ENCODE measurements at regions not wholly inside any gene's neighbourhood (a gene's known extent, or its start where the extent isn't known, plus 50 kb on each side); places are given as distances from the start of the nearest gene placed in this dataset.

DNA sequence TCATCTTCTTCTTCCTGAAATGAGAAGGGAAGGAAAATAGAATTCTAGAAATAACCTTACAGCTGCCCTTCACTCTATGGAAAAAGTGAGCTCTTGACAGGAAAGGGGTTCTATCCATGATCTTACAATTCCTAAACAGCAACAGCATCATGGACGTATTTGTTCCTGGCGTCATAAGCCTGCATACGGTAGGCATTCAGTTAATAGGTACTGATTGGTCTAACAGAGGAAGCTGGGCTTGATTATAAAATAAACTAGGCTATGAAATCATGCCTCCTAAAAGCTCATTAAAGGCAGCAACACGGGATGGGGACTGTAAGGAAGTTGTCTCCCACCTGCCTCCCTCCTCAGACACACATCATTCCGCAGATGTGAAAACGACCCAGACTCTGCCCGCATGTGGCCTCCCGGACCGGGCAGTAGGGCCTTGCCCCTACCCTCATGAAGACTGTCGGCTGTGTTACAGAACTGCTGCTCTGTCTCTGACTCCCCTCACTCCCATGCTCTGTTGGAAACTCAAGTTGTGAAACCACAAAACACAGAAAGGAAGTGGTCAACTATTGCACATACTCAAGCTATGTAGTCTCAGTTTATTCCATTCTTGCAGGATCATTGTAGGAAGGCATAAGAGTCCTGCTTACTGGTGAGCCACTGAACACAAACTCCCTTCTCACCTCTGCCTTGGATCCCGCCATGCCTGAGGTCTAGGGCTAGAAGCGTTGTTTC lies 129.8 kb downstream of the DLEU7 start:
- peaks cover 2% of the 10 kb centered on the region for H3K36me3 Mint-ChIP-seq
- ATAC-seq (ENCODE audit: low read depth) (peak; percentile 96), DNase-seq (peak; percentile 50)
- peak overlapping the region; percentile 78 for H3K27ac Mint-ChIP-seq
- peaks cover 14% of the 10 kb centered on the region for H3K27me3 Mint-ChIP-seq
- POLR2A ChIA-PET, result interaction anchor here (0.5 to 2.9 kb wide), 3 partner anchors 19 to 198 kb away, joined by 3 to 11 read pairs (median 4); no protein-coding TSS in a partner anchor
- no peaks in the 10 kb centered on the region for H3K9me3 Mint-ChIP-seq
- peak overlapping the region; percentile 67 for H3K4me3 Mint-ChIP-seq
- H3K4me1 Mint-ChIP-seq, result peaks cover 25% of the 10 kb centered on the region

- H3K9me3 Mint-ChIP-seq, result no peaks in the 10 kb centered on the region
- peaks cover 14% of the 10 kb centered on the region for H3K27me3 Mint-ChIP-seq
- DNase-seq (no peak), ATAC-seq (ENCODE audit: low read depth) (no peak)
- H3K4me1 Mint-ChIP-seq, result peaks cover 25% of the 10 kb centered on the region
- no peak overlapping the region for H3K27ac Mint-ChIP-seq
- H3K4me3 Mint-ChIP-seq, result no peak overlapping the region
- POLR2A ChIA-PET, result interaction anchor here (0.9 to 2.9 kb wide), 3 partner anchors 18 to 589 kb away, joined by 3 to 11 read pairs (median 4); no protein-coding TSS in a partner anchor
- peaks cover 5% of the 10 kb centered on the region for H3K36me3 Mint-ChIP-seq
Measured at GRCh38 chr13:50714891-50715290, 128.6 kb downstream of the DLEU7 start.

- H3K4me1 Mint-ChIP-seq, result peaks cover 25% of the 10 kb centered on the region
- ATAC-seq (ENCODE audit: low read depth) (no peak), DNase-seq (no peak)
- H3K4me3 Mint-ChIP-seq, result peak overlapping the region; percentile 41
- no peak overlapping the region for H3K27ac Mint-ChIP-seq
- H3K9me3 Mint-ChIP-seq, result no peaks in the 10 kb centered on the region
- POLR2A ChIA-PET, result interaction anchor here (2.9 kb wide), 1 partner anchor 196 kb away, joined by 11 read pairs; no protein-coding TSS in a partner anchor
- H3K36me3 Mint-ChIP-seq, result peaks cover 5% of the 10 kb centered on the region
- H3K27me3 Mint-ChIP-seq, result peaks cover 14% of the 10 kb centered on the region
Measured at GRCh38 chr13:50715402-50716146, 127.9 kb downstream of the DLEU7 start.

DNA sequence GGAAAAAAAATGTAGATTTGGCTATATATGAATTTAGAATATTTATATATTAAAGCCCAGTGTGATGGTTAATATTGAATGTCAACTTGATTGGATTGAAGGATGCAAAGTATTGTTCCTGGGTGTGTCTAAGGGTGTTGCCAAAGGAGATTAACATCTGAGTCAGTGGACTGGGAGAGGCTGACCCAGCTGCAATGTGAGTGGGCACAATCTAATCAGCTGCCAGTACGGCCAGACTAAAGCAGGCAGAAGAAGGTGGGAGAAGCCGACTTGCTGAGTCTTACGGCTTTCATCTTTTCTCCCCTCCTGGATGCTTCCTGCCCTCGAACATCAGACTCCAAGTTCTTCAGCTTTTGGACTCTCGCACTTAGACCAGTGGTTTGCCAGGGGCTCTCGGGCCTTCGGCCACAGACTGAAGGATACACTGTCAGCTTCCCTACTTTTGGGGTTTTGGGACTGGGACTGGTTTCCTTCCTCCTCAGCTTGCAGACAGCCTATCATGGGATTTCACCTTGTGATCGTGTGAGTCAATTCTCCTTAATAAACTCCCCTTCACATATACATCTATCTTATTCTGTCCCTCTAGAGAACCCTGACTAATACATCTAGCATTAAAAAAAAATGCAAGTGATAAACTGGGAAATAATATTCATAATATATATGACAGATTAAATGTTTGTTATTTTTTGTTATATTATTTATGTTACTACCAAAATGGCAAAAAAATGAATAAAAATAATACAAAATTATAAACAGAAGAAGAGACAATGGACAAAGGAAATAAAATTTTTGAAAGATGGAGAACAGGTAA lies 122.4 kb downstream of the DLEU7 start:
- Mint-ChIP-seq H3K36me3 (peaks cover 6% of the 10 kb centered on the region), H3K4me3 (no peak overlapping the region), H3K27ac (no peak overlapping the region), H3K9me3 (no peaks in the 10 kb centered on the region), H3K27me3 (peaks cover 9% of the 10 kb centered on the region), H3K4me1 (peaks cover 4% of the 10 kb centered on the region)
- POLR2A ChIA-PET, result no interaction called here
- DNase-seq (no peak), ATAC-seq (ENCODE audit: low read depth) (no peak)

GRCh38 chr13:50721672-50721992 lies 121.9 kb downstream of the DLEU7 start:
- POLR2A ChIA-PET, result no interaction called here
- Mint-ChIP-seq H3K4me3 (no peak overlapping the region), H3K4me1 (peaks cover 4% of the 10 kb centered on the region), H3K27ac (no peak overlapping the region), H3K36me3 (peaks cover 6% of the 10 kb centered on the region), H3K27me3 (peaks cover 9% of the 10 kb centered on the region), H3K9me3 (no peaks in the 10 kb centered on the region)
- ATAC-seq (ENCODE audit: low read depth), result no peak
- no peak for DNase-seq

DNA sequence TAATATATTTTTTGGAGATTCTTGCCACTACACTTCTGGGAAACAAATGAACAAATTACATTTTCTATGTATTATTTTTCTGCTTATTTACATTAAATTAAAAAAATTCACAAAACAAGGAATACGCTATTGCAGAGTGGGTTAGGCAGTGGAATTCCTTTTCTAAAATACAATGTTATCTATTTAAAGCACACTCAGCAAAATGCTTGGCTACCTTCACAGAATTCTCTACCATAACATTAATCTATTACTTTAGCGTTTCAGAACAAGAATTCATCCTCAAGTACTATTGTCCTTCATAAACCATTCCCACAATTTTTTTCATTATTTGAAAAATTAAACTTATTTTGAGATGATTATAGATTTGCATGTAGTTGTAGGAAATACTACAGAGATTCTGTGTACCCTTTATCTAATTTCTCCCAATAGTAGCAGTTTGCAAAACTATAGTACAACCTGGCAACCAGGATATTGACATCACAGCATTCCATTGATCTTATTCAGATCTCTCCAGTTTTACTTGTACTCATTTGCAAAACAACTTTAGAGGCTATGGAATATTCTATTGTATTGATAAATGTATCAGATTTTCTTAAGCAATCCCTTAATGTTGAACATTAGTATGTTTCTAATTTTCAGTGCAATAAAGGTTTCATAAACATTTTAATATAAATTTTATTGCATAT lies 120.9 kb downstream of the DLEU7 start:
- POLR2A ChIA-PET, result no interaction called here
- Mint-ChIP-seq H3K9me3 (no peaks in the 10 kb centered on the region), H3K27me3 (peaks cover 7% of the 10 kb centered on the region), H3K36me3 (peaks cover 6% of the 10 kb centered on the region), H3K27ac (no peak overlapping the region), H3K4me1 (peaks cover 4% of the 10 kb centered on the region), H3K4me3 (no peak overlapping the region)
- DNase-seq (no peak), ATAC-seq (ENCODE audit: low read depth) (no peak)

DNA sequence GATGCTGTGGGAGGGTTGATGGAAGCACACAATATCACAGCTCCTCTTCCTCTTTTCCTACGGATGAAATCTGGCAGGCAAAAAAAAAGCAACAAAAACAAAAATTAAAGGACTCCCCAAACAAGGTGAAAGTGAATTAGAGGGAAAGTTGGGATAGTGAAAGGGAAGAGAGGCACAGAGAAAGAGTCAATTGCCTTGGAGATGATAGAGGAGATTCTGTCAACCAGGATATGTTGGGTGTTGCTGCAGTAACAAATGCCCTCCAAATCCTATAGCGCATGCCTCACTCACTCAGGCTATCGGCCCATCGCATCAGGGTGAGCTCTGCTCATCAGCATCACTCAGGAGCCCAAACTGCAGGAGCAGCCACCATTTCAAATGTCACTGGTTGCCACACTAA lies 119.1 kb downstream of the DLEU7 start:
- Mint-ChIP-seq H3K9me3 (peaks cover 3% of the 10 kb centered on the region), H3K4me1 (peaks cover 4% of the 10 kb centered on the region), H3K27me3 (peaks cover 7% of the 10 kb centered on the region), H3K27ac (no peak overlapping the region), H3K36me3 (peaks cover 4% of the 10 kb centered on the region), H3K4me3 (no peak overlapping the region)
- ATAC-seq (ENCODE audit: low read depth), result no peak
- POLR2A ChIA-PET, result no interaction called here
- no peak for DNase-seq

- Mint-ChIP-seq H3K4me1 (peaks cover 4% of the 10 kb centered on the region), H3K27ac (no peak overlapping the region), H3K4me3 (no peak overlapping the region), H3K36me3 (peaks cover 4% of the 10 kb centered on the region), H3K9me3 (peaks cover 3% of the 10 kb centered on the region), H3K27me3 (peaks cover 7% of the 10 kb centered on the region)
- no peak for DNase-seq
- POLR2A ChIA-PET, result no interaction called here
- no peak for ATAC-seq (ENCODE audit: low read depth)
Measured at GRCh38 chr13:50724913-50725312, 118.6 kb downstream of the DLEU7 start.

- Mint-ChIP-seq H3K4me1 (peaks cover 5% of the 10 kb centered on the region), H3K27ac (no peak overlapping the region), H3K4me3 (no peak overlapping the region), H3K36me3 (peaks cover 13% of the 10 kb centered on the region), H3K9me3 (peaks cover 8% of the 10 kb centered on the region), H3K27me3 (peaks cover 7% of the 10 kb centered on the region)
- ATAC-seq (ENCODE audit: low read depth) (no peak), DNase-seq (no peak)
- POLR2A ChIA-PET, result no interaction called here
Measured at GRCh38 chr13:50726164-50726563, 117.3 kb downstream of the DLEU7 start.

GRCh38 chr13:50729177-50729576 lies 114.3 kb downstream of the DLEU7 start:
- POLR2A ChIA-PET, result no interaction called here
- peaks cover 9% of the 10 kb centered on the region for H3K9me3 Mint-ChIP-seq
- H3K27ac Mint-ChIP-seq, result no peak overlapping the region
- DNase-seq (no peak), ATAC-seq (ENCODE audit: low read depth) (no peak)
- H3K36me3 Mint-ChIP-seq, result peaks cover 18% of the 10 kb centered on the region
- peaks cover 21% of the 10 kb centered on the region for H3K4me1 Mint-ChIP-seq
- peaks cover 7% of the 10 kb centered on the region for H3K27me3 Mint-ChIP-seq
- no peak overlapping the region for H3K4me3 Mint-ChIP-seq

DNA sequence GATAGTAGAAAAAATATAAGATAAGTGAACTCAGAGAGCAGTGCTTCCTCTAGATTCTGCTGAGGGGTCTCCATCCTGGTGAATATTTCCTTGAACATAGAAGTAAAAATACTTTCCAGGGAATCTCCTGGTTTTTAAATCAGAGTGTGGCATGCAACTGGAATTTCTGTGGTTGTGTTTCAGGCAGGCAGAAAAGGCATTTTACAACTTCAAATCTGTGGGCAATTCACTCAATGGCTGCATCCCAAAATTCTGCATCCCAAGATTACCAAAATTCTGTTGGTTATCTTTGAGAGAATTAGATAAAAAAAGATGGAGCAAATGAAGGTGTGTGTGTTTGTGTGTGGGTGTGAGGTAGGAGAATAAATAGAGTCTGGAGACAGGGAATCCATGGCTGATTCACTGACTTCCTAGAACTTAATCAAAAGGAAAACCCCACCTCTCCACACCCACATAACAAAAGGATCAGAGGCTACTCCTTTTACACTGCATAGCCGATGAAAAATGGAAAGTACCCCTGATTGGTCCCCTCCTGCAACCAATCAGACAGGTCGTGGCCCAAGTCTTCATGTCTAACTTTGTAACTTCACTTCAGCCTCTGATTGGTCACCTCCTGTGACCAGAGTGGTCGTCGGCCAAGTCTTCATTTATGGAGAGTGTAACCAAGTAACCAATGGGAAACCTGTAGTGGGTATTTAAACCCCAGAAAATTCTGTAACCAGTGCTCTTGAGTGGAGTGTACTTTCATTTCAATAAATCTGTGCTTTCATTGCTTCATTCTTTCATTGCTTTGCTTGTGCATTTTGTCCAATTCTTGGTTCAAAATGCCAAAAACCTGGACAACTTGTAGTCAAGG lies 112.8 kb downstream of the DLEU7 start:
- DNase-seq (no peak), ATAC-seq (ENCODE audit: low read depth) (no peak)
- H3K4me1 Mint-ChIP-seq, result peaks cover 17% of the 10 kb centered on the region
- H3K27me3 Mint-ChIP-seq, result no peaks in the 10 kb centered on the region
- peaks cover 15% of the 10 kb centered on the region for H3K36me3 Mint-ChIP-seq
- H3K9me3 Mint-ChIP-seq, result peaks cover 9% of the 10 kb centered on the region
- no peak overlapping the region for H3K27ac Mint-ChIP-seq
- POLR2A ChIA-PET, result no interaction called here
- no peak overlapping the region for H3K4me3 Mint-ChIP-seq

GRCh38 chr13:50731400-50731799 lies 112.1 kb downstream of the DLEU7 start:
- no peak for DNase-seq
- ATAC-seq (ENCODE audit: low read depth), result peak; percentile 56
- peak overlapping the region; percentile 42 for H3K27ac Mint-ChIP-seq
- POLR2A ChIA-PET, result no interaction called here
- peaks cover 17% of the 10 kb centered on the region for H3K4me1 Mint-ChIP-seq
- peak overlapping the region; percentile 3 for H3K4me3 Mint-ChIP-seq
- H3K27me3 Mint-ChIP-seq, result peaks cover under 1% of the 10 kb centered on the region
- H3K9me3 Mint-ChIP-seq, result peaks cover 9% of the 10 kb centered on the region
- H3K36me3 Mint-ChIP-seq, result peaks cover 15% of the 10 kb centered on the region
